Caki2 (cell line): ENCODE measurements at regions not wholly inside any gene's neighbourhood (a gene's known extent, or its start where the extent isn't known, plus 50 kb on each side); places are given as distances from the start of the nearest gene placed in this dataset.
A peak's percentile ranks its signal among the peaks of the same experiment; 100 is the strongest.
"Not testable (repeated sequence)": the region's sequence is repeated elsewhere in the genome, so short reads cannot be mapped to it uniquely, and the experiment has no call there.

Source experiments
- DNase-seq: peaks from one replicate; pipeline ENCODE4 v3.0.0-alpha.2; 2015; ENCODE audit warnings: low read depth
- in situ Hi-C: cut with HindIII; loops from 2 replicates; pipeline ENCODE4 v1.10.0; 2016; ENCODE audit warnings: low sequenced_read_pairs, low pct_unique_long_range_greater_than_20kb, mixed read lengths

GRCh38 chr20:25965203-25965602, 268.6 kb upstream of the ZNF337 start:
- in situ Hi-C loops, DNase-seq: not testable (repeated sequence)

DNA sequence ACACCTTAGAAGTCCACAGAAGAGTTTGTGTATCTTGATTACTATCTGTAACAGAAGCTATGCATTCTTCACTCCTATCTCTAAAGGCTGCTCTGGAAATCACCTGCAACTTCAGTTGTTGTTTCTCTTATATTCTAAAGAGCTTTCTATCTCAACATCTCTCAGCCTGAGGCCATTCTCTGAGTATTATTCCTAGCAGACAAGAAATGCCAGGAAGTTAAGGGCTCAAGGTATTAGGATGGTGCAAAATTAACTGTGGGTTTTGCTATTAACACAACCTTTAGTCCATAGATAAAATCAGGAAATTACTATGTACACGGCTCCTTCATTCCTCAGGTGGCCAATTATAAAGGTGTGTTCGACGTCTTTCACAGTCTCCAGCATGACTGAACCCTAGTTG, 257.2 kb upstream of the ZNF337 start:
- in situ Hi-C loops, result not testable (repeated sequence)

GRCh38 chr20:25935230-25935629, 238.6 kb upstream of the ZNF337 start:
- DNase-seq, in situ Hi-C loops: not testable (repeated sequence)

More for the DNA sequence above, 257.2 kb upstream of the ZNF337 start:
- not testable (repeated sequence) for DNase-seq

DNA sequence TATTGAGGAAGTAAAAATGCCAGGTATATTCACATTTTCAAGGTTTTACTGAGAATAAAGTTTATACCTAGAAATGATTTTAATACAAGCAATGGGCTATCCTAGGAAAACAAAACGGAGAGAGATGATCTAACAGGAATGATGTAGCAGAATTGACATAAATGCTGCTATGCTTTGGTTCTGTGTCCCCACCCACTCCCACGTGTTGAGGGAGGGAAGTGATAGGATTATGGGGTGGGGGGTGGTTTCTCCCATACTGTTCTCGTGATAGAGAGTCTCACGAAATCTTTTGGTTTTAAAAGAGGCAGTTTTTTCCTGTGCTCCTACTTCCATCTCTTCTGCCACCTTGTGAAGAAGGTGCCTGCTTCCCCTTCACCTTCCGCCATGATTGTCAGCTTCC, 236.2 kb upstream of the ZNF337 start:
- DNase-seq, in situ Hi-C loops: not testable (repeated sequence)

DNA sequence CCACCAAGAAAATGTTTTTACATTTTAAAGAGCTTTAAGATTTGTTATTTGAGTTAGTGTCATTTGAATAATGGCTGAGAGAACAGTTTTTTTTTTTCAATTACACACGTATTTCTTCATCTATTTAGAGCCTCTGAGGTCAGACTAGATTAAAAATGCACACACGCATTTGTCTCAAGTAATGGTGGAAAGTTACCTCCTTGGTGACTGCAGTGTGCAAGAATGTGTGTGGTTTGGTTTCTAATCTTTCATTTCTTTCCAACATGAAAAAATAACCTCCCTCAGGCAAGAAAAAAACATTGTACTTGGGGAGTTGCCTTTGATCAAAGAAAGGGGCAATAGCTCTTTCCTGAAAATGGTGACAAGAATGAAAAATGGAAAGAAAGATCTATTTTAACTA, 235.5 kb upstream of the ZNF337 start:
- in situ Hi-C loops, result not testable (repeated sequence)
- DNase-seq, result peak; percentile 67

- DNase-seq, result peak; percentile 41
- in situ Hi-C loops, result not testable (repeated sequence)
Measured at GRCh38 chr20:25902321-25902720, 205.7 kb upstream of the ZNF337 start.

DNA sequence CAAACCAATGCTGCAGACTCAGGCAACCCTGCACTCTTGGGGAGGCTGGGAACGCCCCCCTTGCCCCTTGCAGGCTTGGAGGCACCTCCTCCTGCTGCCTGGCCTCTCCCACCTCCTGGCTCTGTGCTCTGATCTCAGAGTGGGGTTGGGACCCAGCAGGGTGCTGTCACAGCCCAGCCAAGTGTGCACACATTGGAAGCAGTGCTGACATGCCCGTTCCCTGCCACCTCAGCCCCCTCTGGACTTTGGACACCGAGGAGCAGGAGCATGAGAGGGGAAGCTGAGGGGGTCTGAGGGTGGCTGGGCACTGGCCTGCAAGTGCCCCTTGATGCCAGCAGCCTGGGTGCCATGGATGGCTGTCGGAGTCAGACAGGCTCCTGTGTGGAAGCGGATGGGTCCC, 202.0 kb upstream of the ZNF337 start:
- in situ Hi-C loops, result not testable (repeated sequence)

GRCh38 chr20:25879096-25879495, 182.4 kb upstream of the ZNF337 start:
- DNase-seq, in situ Hi-C loops: not testable (repeated sequence)

More for the DNA sequence above, 202.0 kb upstream of the ZNF337 start:
- DNase-seq, result not testable (repeated sequence)

DNA sequence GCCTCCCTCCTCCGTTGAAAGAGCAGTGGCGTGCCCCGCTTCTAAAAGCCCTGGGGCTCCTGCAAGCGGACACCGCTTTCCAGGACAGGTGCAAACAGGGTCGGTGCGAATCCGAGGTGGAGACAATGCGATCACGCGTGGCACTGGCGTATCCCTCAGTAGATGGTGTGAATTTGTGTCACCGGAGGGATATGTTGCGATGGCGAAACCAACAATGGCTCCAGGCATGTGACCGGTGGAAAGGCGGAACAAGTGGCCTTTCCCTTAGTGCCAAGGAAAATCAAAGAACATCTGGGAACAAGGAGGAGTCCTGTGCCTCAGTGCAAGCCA, 172.0 kb upstream of the ZNF337 start:
- in situ Hi-C loops, DNase-seq: not testable (repeated sequence)

GRCh38 chr20:25867776-25868649, 171.4 kb upstream of the ZNF337 start:
- no peak for DNase-seq
- in situ Hi-C loops, result no loop called here

DNA sequence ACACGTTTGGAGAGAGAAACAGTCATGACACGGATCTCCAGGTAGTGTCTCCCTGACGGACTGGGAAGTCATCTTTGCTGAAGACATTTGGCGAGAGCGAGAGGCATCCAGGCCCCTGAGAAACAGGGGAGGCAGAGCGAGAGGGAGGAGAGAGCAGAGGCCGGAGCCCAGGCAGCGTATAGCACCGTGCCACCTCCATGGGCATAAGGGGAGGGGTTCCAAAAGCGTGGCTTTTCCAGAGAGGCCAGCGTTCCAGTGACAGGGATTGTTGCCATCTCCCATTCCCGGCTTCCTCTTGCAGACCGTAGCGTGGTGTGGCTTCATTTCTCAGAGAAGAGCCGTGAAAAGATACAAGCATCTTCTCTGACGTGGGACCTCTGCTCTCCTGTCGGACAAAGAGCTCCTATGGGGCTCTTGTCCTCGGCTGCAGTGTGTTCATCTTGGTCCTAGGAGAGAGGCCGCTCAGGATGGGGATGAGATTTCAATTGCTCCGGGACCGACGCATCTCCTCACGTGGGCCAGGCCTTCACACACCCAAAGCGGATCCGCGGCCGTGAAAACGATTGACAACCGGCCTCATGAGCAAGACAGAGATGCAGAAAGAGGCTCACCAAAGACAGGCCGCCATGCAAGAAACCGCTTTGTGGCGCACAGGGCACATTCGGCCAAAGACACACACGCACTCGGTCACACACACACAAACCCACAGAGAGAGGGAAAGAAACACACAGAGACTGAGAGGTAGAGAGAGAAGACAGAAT, 170.5 kb upstream of the ZNF337 start:
- in situ Hi-C loops, DNase-seq: not testable (repeated sequence)

DNA sequence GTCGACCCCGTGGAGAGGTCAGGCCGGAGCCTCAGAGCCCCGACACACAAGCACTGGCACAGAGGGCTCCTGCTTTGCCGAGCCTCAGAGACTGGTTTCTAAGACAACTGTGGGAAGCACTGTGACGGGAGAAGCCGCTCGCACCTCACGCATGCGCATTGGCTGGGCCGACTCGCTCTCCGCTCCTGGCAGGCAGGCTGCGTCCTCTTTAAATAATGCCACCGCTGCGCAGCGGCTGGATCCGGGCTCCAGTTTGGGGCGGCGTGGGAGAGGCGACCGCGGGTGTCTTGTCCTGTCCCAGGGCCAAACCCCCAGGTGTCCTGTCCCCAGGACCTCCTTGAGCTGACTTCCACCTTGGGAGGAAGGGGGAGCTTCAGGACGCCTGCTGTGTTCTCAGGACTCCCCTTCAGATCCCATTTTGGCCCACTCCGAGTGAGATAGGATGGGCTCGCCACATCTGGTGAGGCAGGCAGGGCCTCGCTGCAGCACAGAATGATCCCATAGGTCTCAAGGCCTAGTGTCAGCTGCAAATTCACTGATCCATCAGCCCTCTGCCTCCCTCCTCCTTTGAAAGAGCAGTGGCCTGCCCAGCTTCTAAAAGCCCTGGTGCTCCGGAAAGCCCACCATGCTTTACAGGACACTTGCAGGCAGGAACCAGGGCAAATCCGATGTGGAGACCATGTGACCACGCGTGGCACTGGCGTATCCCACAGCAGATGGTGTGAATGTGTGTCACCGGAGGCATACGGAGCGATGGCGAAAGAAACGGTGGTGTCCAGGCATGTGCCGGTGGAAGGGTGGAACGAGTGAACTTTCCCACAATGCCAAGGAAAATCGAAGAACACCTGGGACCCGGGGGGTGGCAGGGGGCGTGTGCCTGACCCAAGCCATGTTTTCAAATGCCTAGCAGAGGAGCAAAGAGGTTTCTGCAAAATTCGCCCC, 169.3 kb upstream of the ZNF337 start:
- DNase-seq, result peak; percentile 50
- in situ Hi-C loops, result no loop called here

- DNase-seq, in situ Hi-C loops: not testable (repeated sequence)
Measured at GRCh38 chr20:25864963-25865714, 168.5 kb upstream of the ZNF337 start.

DNA sequence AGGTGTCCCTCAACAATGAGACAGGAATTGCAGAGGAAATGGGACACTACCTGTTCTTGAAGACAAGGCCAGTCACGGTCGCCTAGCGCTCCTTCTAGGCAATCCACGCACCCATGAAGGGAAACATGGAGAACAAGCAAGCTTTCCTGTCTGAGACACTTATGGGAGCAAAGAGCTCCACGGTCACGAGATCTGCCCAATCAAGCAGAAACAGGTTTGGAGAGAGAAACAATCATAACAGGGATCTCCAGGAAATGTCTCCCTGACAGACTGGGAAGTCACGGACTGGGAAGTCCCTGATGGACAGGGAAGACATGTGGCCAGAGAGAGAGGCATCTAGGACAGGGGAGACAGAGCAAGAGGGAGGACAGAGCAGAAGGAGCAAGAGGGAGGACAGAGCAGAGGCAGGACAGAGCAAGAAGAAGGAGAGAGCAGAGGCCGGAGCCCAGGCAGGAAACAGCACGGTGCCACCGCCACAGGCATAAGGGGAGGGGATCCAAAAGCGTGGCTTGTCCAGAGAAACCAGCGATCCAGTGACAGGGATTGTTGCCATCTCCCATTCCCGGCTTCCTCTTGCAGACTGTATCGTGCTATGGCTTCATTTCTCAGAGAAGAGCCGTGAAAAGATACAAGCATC, 167.8 kb upstream of the ZNF337 start:
- in situ Hi-C loops, result no loop called here
- no peak for DNase-seq

DNA sequence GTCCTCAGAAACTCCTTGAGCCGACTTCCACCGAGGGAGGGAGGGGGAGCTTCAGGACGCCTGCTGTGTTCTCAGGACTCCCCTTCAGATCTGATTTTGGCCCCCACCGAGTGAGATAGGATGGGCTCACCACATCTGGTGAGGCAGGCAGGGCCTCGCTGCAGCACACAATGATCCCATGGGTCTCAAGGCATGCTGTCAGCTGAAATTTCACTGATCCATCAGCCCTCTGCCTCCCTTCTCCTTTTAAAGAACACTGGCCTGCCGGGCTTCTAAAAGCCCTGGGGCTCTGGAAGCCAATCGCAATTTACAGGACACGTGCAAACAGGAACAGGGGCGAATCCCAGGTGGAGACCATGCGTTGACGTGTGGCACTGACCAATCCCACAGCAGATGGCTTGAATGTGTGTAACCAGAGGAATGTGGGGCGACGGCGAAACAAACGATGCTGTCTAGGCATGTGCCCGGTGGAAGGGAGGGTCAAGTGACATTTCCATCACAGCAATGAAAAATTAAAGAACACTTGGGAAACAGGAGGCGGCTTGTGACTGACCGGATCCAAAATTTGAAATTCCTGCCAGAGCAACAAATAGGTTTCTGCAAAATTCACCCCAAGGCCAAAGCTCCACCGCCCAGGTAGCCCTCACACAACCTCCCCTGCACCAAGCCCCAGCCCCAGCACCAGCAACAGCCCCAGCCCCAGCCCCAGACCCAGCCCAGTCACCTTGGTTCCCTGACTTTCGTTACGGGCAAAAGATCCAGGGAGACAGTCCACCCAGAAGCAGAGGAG, 167.1 kb upstream of the ZNF337 start:
- no peak for DNase-seq
- in situ Hi-C loops, result no loop called here

GRCh38 chr20:25862967-25863530, 166.4 kb upstream of the ZNF337 start:
- in situ Hi-C loops, result not testable (repeated sequence)

More at GRCh38 chr20:25862967-25863530, 166.4 kb upstream of the ZNF337 start:
- DNase-seq, result peak; percentile 77
